Fibroblast of the aortic adventitia (primary cell): ENCODE measurements at regions not wholly inside any gene's neighbourhood (a gene's known extent, or its start where the extent isn't known, plus 50 kb on each side); places are given as distances from the start of the nearest gene placed in this dataset. TPM values are rescaled to one million over a fixed set of nuclear protein-coding genes. Genes with fewer than 3 reads are reported as not detected.

Source experiments
- DNase-seq: peaks from one replicate; pipeline ENCODE4 v3.0.0-alpha.2; 2010; ENCODE audit warnings: low read depth
- H3K4me3 ChIP-seq: 2 replicates; pipeline ENCODE4 v1.5.1; 2011; ENCODE audit warnings: low read depth, mild to moderate bottlenecking, control low read depth, low read length, moderate library complexity
- small RNA-seq: library from RNA; depleted of rRNA; stranded (forward); fragments of <200 nt; gene quantifications from one replicate; pipeline ENCODE3, GENCODE V24; 2012
- TF ChIP-seq, protein P1 (sequence below): IDR thresholded peaks from 2 replicates; pipeline ENCODE4 v1.5.1; 2011; ENCODE audit warnings: mild to moderate bottlenecking, low read length, control low read depth, inconsistent platforms; ENCODE audit not compliant: insufficient read depth

DNA sequence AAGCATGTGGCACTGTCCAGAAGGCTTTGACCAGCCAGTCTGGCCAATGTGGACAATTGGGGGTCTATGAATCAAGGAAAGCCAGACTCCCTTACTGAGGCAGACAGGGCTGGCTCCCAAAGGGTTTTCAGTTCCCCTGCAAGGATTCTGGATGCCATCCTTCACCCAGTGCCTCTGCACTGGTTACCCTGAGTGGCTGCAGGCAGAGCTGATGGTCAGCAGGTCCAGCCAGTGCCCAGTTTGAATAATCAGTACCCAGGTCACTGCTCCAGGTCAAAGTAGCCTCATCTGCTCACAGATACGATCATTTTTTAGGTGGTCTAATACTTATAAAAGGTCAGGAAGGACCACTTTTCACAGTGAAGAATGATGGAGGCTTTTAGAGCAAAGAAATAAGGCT is 52.2 kb upstream of the MAMLD1 start:
- no peak overlapping the region for H3K4me3 ChIP-seq
- TF ChIP-seq, protein P1, sequence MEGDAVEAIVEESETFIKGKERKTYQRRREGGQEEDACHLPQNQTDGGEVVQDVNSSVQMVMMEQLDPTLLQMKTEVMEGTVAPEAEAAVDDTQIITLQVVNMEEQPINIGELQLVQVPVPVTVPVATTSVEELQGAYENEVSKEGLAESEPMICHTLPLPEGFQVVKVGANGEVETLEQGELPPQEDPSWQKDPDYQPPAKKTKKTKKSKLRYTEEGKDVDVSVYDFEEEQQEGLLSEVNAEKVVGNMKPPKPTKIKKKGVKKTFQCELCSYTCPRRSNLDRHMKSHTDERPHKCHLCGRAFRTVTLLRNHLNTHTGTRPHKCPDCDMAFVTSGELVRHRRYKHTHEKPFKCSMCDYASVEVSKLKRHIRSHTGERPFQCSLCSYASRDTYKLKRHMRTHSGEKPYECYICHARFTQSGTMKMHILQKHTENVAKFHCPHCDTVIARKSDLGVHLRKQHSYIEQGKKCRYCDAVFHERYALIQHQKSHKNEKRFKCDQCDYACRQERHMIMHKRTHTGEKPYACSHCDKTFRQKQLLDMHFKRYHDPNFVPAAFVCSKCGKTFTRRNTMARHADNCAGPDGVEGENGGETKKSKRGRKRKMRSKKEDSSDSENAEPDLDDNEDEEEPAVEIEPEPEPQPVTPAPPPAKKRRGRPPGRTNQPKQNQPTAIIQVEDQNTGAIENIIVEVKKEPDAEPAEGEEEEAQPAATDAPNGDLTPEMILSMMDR = no peak
- DNase-seq = no peak

GRCh38 chrX:150312931-150313330 is 50.2 kb upstream of the MAMLD1 start:
- TF ChIP-seq, protein P1 = no peak

More at GRCh38 chrX:150312931-150313330, 50.2 kb upstream of the MAMLD1 start:
- no peak overlapping the region for H3K4me3 ChIP-seq
- DNase-seq = no peak

Small RNA genes in the stretch of these regions (small RNA-seq; reads per million reads assigned to genes)
- gene MIR2114 = not detected
